Kidney (tissue), 13 donors: ENCODE measurements at regions not wholly inside any gene's neighbourhood (a gene's known extent, or its start where the extent isn't known, plus 50 kb on each side); places are given as distances from the start of the nearest gene placed in this dataset.

ENCODE experiments used
- DNase-seq, 5 donors: peaks; one replicate each; pipeline ENCODE4 v3.0.0-alpha.2; 2013 to 2020
- FAIRE-seq: peaks from 2 replicates; lab custom pipeline; 2012; peaks lifted over from hg19 to GRCh38; lab: Jason Lieb, UNC
- H3K27ac ChIP-seq, 2 donors: one replicate each; pipeline ENCODE4 v1.7.0; 2013; ENCODE audit warnings: low read depth in 2 of 2, low read length in 2 of 2, inconsistent platforms in 1 of 2
- H3K27me3 ChIP-seq: one replicate; pipeline ENCODE4 v1.7.1; 2013; ENCODE audit warnings: low read length, inconsistent platforms; ENCODE audit not compliant: control insufficient read depth, insufficient read depth
- H3K36me3 ChIP-seq, 3 donors: one replicate each; pipeline versions ENCODE4 v1.7.0 to v1.7.1; 2013; ENCODE audit warnings: low read length in 3 of 3, control low read depth in 1 of 3, inconsistent platforms in 1 of 3; ENCODE audit not compliant: insufficient read depth in 3 of 3, control insufficient read depth in 2 of 3
- H3K4me1 ChIP-seq, 3 donors: one replicate each; pipeline versions ENCODE4 v1.7.0 to v1.7.1; 2013; ENCODE audit warnings: low read length in 3 of 3, inconsistent platforms in 1 of 3, low read depth in 1 of 3; ENCODE audit not compliant: control insufficient read depth in 2 of 3, insufficient read depth in 2 of 3
- H3K4me3 ChIP-seq, 3 donors: one replicate each; pipeline versions ENCODE4 v1.7.0 to v1.8.1; 2013; ENCODE audit warnings: low read length in 3 of 3, control low read depth in 1 of 3, inconsistent platforms in 1 of 3
- H3K9ac ChIP-seq, 3 donors: one replicate each; pipeline versions ENCODE4 v1.7.0 to v1.7.1; 2013; ENCODE audit warnings: low read length in 3 of 3, control low read depth in 1 of 3, inconsistent platforms in 1 of 3
- H3K9me3 ChIP-seq, 3 donors: one replicate each; pipeline versions ENCODE4 v1.7.0 to v1.7.1; 2013; ENCODE audit warnings: low read length in 3 of 3, control low read depth in 1 of 3, inconsistent platforms in 1 of 3; ENCODE audit not compliant: control insufficient read depth in 2 of 3, insufficient read depth in 1 of 3
- intact Hi-C: fragments of 100-400 bp; cut with DNase I; formaldehyde crosslinking; loops from one replicate; pipeline ENCODE4 v1.11.1; 2022
- TF ChIP-seq, protein P1 (sequence below): IDR thresholded peaks from 3 replicates; pipeline ENCODE4 v1.5.1; 2012; ENCODE audit warnings: mild to moderate bottlenecking, moderate library complexity, borderline replicate concordance; ENCODE audit not compliant: insufficient read depth; ENCODE audit errors: extremely low read depth
- donor health status: control.
- donor health status: control.
- donor health status: control.
- donor health status: control.
- donor health status: control.
- donor health status: DM: yes; HTN: yes; CAD: no.
- donor health status: Normal renal cell carcinoma (clear cell type).

DNA sequence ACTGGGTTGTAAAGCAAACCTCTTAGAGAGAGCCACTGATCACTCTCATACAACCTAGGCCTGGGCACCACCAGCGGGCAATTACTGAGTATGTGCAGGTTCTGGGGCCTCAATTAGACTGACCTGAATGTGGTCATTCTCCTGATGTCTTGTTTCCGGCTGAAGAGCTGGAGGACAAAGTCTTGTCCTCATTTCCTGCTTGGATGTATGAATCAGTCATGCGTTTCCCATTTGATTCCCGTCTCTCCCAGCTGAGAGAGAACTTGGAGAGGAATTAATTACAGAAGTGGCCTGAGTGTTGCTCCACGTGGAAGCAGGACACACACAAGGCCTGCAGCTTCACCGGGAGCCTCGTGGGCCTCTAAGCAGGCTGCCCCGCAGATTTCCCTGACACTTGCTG is 799.3 kb upstream of the ARGLU1 start:
- no peak overlapping the region for H3K27ac ChIP-seq
- no peak overlapping the region for H3K9ac ChIP-seq
- DNase-seq (no peak), FAIRE-seq (no peak)
- H3K36me3 ChIP-seq, result no peaks in the 10 kb centered on the region
- TF ChIP-seq, protein P1, sequence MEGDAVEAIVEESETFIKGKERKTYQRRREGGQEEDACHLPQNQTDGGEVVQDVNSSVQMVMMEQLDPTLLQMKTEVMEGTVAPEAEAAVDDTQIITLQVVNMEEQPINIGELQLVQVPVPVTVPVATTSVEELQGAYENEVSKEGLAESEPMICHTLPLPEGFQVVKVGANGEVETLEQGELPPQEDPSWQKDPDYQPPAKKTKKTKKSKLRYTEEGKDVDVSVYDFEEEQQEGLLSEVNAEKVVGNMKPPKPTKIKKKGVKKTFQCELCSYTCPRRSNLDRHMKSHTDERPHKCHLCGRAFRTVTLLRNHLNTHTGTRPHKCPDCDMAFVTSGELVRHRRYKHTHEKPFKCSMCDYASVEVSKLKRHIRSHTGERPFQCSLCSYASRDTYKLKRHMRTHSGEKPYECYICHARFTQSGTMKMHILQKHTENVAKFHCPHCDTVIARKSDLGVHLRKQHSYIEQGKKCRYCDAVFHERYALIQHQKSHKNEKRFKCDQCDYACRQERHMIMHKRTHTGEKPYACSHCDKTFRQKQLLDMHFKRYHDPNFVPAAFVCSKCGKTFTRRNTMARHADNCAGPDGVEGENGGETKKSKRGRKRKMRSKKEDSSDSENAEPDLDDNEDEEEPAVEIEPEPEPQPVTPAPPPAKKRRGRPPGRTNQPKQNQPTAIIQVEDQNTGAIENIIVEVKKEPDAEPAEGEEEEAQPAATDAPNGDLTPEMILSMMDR, result no peak
- no peaks in the 10 kb centered on the region for H3K4me1 ChIP-seq
- H3K9me3 ChIP-seq, result no peaks in the 10 kb centered on the region
- no peak overlapping the region for H3K4me3 ChIP-seq
- intact Hi-C loops, result no loop called here
- no peaks in the 10 kb centered on the region for H3K27me3 ChIP-seq

DNA sequence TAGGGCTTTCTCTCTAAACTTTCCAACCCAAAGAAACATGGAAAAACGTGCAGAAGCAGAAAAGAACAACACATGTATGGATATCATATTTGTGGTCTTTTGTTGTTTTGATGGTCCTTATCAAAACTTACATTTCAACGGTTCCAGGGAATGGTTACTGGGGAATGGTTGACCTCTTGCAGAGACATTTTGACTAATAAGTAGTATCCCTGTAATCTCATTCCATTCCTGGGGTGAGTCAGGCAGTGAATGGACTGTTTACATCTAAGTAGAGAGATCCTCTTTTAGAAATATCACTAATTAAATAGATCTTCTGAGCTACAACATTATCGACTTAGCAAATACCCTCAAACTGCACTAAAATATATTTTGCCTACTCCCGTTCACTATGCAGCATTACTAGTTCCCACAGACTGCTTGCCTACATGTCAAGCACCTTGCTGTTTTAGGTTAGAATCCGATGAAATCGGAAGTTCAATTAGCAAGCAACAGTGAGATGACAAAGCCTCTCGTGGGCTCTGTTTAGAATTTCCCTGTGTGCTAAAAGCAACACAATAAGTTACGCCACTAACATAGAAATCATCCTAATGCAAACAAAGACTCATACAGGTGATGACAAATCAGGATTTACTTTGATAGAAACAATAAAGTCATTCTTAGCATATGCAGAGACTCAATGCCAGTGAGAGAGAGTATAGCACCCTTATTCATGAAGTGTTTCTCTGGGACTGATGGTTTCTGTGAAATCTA is 797.7 kb upstream of the ARGLU1 start:
- no peak for DNase-seq
- Histone ChIP-seq H3K36me3 (no peaks in the 10 kb centered on the region), H3K4me3 (no peak overlapping the region), H3K27me3 (no peaks in the 10 kb centered on the region), H3K9me3 (no peaks in the 10 kb centered on the region), H3K27ac (no peak overlapping the region), H3K9ac (no peak overlapping the region), H3K4me1 (no peaks in the 10 kb centered on the region)
- FAIRE-seq, result no peak
- intact Hi-C loops, result no loop called here
- TF ChIP-seq, protein P1, result no peak

DNA sequence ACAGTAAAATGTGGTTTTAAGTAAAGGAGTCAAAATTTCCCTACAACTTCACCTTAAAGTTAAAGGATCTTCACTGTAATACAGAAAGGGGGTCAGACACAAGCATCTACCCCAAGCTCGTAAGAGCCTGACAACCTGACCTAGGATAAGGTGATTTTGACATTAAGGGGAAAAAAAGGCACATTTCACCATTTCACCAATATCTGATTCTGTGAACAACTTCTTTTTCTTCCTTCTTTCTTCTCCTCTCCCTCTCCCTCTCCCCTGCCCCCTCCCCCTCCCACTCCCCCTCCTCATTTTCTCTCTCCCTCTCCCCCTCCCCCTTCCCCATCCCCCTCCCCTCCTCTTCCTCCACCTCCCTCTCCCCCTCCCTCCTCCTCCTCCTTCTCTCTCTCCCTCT is 796.7 kb upstream of the ARGLU1 start:
- Histone ChIP-seq H3K27me3 (no peaks in the 10 kb centered on the region), H3K27ac (no peak overlapping the region), H3K9ac (no peak overlapping the region), H3K36me3 (no peaks in the 10 kb centered on the region), H3K4me1 (no peaks in the 10 kb centered on the region), H3K9me3 (no peaks in the 10 kb centered on the region), H3K4me3 (no peak overlapping the region)
- no peak for DNase-seq
- FAIRE-seq, result no peak
- TF ChIP-seq, protein P1, result no peak
- intact Hi-C loops, result no loop called here
